ENCODE measurements at regions not wholly inside any gene's neighbourhood (a gene's known extent, or its start where the extent isn't known, plus 50 kb on each side); places are given as distances from the start of the nearest gene placed in this dataset.
"Not testable (repeated sequence)": the region's sequence is repeated elsewhere in the genome, so short reads cannot be mapped to it uniquely, and the experiment has no call there.

GRCh38 chr6:5843078-5843477 lies 163.6 kb downstream of the NRN1 start:
- TF ChIP-seq CTCF (IDR thresholded peaks at IDR 0.05), result no peak
- no peak for ATAC-seq (ENCODE audit: insufficient number of reproducible peaks, low FRiP score, low read depth)
- H3K36me3 ChIP-seq, result no peaks in the 10 kb centered on the region

GRCh38 chr6:5840734-5841390 lies 165.9 kb downstream of the NRN1 start:
- no peak overlapping the region for H3K4me3 ChIP-seq
- H3K27me3 ChIP-seq (replicated peaks; ENCODE audit: insufficient read depth), result no peaks in the 10 kb centered on the region
- no peaks in the 10 kb centered on the region for H3K4me1 ChIP-seq (ENCODE audit: control insufficient read depth in 1 of 2, low read depth in 2 of 2)
- ATAC-seq (ENCODE audit: insufficient number of reproducible peaks, low FRiP score, low read depth), result no peak
- DNase-seq (ENCODE audit: low spot score), result no peak
- no peak overlapping the region for H3K27ac ChIP-seq
- no peaks in the 10 kb centered on the region for H3K9me3 ChIP-seq
- no peak for TF ChIP-seq CTCF (IDR thresholded peaks at IDR 0.05)
- H3K36me3 ChIP-seq, result no peaks in the 10 kb centered on the region

More at GRCh38 chr6:5843078-5843477, 163.6 kb downstream of the NRN1 start:
- no peak for DNase-seq (ENCODE audit: low spot score)
- Histone ChIP-seq H3K9me3 (no peaks in the 10 kb centered on the region), H3K27me3 (replicated peaks; ENCODE audit: insufficient read depth) (no peaks in the 10 kb centered on the region), H3K4me1 (ENCODE audit: control insufficient read depth in 1 of 2, low read depth in 2 of 2) (no peaks in the 10 kb centered on the region), H3K4me3 (no peak overlapping the region), H3K27ac (no peak overlapping the region)

- Histone ChIP-seq H3K4me3 (no peak overlapping the region), H3K27me3 (replicated peaks; ENCODE audit: insufficient read depth) (no peaks in the 10 kb centered on the region), H3K27ac (no peak overlapping the region), H3K9me3 (no peaks in the 10 kb centered on the region), H3K4me1 (ENCODE audit: control insufficient read depth in 1 of 2, low read depth in 2 of 2) (no peaks in the 10 kb centered on the region), H3K36me3 (no peaks in the 10 kb centered on the region)
- DNase-seq (ENCODE audit: low spot score) (no peak), ATAC-seq (ENCODE audit: insufficient number of reproducible peaks, low FRiP score, low read depth) (no peak)
- no peak for TF ChIP-seq CTCF (IDR thresholded peaks at IDR 0.05)
Measured at GRCh38 chr6:5838656-5839396, 167.9 kb downstream of the NRN1 start.

GRCh38 chr6:5837323-5837722 lies 169.4 kb downstream of the NRN1 start:
- no peak for ATAC-seq (ENCODE audit: insufficient number of reproducible peaks, low FRiP score, low read depth)
- Histone ChIP-seq H3K27ac (no peak overlapping the region), H3K27me3 (replicated peaks; ENCODE audit: insufficient read depth) (no peaks in the 10 kb centered on the region), H3K9me3 (no peaks in the 10 kb centered on the region), H3K36me3 (no peaks in the 10 kb centered on the region), H3K4me3 (no peak overlapping the region), H3K4me1 (ENCODE audit: control insufficient read depth in 1 of 2, low read depth in 2 of 2) (no peaks in the 10 kb centered on the region)
- no peak for DNase-seq (ENCODE audit: low spot score)
- no peak for TF ChIP-seq CTCF (IDR thresholded peaks at IDR 0.05)

GRCh38 chr6:5836597-5836996 lies 170.1 kb downstream of the NRN1 start:
- not testable (repeated sequence) for H3K4me1 ChIP-seq (ENCODE audit: control insufficient read depth in 1 of 2, low read depth in 2 of 2); H3K27me3 ChIP-seq (replicated peaks; ENCODE audit: insufficient read depth); H3K36me3 ChIP-seq; H3K27ac ChIP-seq; DNase-seq (ENCODE audit: low spot score); H3K4me3 ChIP-seq; ATAC-seq (ENCODE audit: insufficient number of reproducible peaks, low FRiP score, low read depth); H3K9me3 ChIP-seq

All from thoracic aorta (tissue), 2 donors.